GM04503 (cell line): ENCODE measurements at regions not wholly inside any gene's neighbourhood (a gene's known extent, or its start where the extent isn't known, plus 50 kb on each side); places are given as distances from the start of the nearest gene placed in this dataset.
"Not testable (repeated sequence)": the region's sequence is repeated elsewhere in the genome, so short reads cannot be mapped to it uniquely, and the experiment has no call there.

Experiments
- DNase-seq: peaks from one replicate; pipeline ENCODE4 v3.0.0-alpha.2; 2012; ENCODE audit warnings: low read depth

DNA sequence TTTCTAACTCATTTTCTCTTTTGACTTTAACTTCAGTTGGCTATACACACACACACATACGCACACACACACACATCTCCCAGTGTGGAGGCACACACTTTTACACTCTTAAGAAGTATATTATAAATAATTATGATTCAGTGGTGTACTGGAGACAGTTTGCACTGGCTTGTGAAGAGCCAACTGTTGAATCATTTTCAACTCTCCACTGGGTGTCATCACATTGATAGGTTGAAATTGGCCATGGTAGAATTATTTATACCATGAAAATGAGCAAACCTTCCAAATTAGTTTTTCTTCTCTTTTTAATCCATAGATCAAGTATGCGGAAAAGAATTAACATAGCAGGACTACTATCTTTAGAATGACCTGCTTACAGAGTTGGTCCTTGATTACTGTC lies 407.1 kb downstream of the BMP2 start:
- no peak for DNase-seq

DNA sequence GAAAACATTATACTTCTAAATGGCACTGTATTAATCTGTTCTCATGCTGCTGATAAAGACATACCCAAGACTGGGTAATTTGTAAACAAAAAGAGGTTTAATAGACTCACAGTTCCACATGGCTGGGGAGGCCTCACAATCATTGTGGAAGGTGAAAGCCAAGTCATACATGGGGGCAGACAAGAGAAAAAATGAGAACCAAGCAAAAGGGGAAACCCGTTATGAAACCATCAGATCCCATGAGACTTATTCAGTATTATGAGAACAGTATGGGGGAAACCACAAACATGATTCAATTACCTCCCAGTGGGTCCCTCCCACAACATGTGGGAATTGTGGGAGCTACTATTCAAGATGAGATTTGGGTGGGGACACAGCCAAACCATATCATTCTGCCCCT lies 408.3 kb downstream of the BMP2 start:
- not testable (repeated sequence) for DNase-seq

DNA sequence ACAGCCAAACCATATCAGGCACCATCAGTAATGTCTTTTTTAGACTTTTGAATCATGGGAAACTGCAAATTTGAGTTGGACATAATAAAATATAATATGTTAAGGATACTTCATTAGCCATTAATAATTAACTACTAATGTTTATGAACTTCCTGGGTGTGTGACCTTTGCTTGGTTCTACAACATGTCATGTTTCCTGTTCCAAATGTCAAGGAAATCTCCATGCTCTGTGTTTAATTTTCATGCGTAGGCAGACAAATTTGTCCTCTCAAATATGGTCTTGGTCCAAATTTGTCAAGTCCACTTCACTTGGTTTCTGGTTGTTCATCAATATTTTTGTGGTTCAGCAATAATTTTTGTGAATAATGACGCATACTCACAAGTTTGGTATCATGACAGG lies 410.5 kb downstream of the BMP2 start:
- DNase-seq: no peak

DNA sequence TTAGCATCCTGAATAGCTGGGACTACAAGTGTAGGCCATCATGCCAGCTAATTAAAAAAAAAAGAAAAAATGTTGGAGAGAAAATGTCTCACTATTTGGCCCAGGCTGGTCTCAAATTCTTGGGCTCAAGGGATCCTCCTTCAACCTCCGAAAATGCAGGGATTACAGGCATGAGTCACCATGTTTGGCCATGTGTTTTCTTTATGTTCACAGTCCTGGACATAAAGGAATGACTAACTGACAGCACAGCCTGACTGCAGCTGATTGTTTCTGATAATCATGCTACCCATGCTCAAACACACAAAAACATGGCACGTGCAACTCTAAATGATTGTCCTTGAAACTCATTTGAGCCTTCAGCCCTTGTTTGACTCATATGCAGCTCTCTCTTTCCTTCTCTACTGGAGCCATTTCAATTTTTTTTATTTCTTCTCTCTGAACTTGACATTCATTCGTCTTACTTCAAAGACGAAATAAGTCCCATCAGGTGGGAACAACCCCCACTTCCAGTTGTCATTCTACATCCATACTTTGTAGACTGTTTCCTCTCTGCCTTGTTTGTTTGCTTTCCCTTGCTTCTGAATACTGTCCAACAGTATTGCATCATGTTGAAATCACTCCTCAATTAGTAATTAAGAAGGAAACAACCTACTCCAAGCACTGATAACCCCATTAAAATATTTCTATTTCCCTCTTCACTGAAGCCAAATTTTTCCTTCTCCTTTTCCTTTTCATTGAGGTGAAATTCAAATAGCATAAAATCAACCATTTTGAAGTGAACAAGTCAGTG lies 413.0 kb downstream of the BMP2 start:
- DNase-seq: no peak

DNA sequence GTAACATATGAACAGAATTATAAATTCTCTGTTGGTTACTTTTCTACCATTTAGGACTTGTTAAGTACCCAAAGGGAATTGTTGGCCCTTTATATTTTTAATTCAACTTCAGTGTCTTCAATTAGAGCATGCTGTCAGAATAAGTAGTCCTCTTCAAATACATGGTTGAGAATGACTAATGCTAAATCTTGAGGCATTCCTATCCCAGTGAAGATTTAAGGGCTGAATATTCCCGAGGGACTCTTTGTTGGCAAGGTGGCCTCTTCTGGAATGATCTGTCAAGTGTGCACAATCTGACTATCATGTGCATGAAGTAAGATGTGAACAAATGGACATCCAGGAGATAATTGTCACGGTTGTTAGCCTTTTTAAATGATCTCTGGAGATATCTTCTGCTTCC lies 421.7 kb downstream of the BMP2 start:
- no peak for DNase-seq

DNA sequence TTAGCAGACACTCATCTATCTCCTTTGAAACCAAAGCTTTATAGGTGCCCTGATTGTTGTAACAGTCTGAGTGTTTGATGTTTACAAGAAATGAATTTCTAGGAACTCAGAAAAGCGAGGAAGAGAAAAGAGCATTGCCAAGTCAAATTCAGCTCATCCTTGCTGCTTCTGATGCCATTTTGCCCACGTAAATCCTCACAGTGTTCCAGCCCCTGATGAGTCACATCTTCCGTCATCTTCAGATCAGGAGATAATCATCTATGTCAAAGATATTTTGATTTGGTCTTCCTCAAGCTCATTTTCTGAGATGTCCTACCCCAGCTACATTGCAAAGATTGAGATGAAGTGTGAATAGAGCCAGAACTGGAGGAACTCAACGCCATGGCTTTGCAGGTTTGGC lies 426.2 kb downstream of the BMP2 start:
- DNase-seq: no peak

DNA sequence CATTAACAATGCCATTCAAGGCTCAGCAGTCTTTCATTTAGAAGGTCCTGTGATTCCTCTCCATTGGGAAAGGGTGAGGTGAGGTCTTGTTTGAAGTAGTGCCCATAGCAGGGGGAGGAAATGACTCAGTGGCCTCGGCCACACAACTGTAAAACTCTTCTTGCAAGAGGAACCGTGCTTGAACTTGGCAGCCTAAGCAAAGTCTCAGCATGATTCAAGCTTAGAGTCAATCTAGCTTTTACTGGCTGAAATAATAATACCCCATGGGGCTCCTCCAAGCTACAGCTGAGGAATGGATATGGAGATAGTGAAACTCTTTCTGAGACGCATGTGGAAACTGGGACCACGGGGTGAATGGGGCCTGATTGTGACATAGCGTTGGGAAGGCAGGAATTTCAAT lies 428.2 kb downstream of the BMP2 start:
- DNase-seq: no peak

DNA sequence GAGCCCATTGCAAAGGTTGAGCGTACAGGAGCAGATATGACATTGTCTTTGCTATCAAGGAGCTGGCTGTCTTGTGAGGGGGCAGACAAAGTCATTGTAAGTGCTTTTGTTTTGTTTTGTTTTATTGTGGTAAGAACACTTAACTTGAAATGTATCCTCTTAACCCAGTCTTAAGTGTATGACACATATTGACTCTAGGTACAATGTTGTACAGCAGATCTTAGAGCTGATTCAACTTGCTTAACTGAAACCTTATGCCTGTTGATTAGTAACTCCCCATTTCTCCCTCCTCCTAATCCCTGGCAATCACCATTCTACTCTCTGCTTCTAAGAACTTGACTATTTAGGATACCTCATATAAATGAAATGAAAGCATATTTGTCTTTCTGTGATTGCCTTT lies 429.0 kb downstream of the BMP2 start:
- DNase-seq: no peak

DNA sequence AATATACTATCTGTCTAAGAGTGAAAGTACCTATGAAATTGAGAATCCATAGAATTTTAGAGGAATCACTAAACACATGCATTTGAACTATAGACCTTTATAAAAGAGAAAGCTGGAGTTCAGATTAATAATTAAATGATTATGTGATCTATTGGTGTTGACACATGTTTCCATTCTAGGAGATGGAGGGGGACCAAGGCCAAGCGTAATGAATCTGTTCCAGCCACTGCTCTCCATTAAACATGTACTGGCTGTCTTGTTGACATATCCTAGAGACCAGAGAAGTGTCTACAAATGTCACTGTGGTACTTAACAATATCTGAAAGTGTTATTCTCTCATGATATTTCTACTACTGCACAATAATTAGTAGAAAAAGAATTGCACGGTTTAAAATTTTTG lies 432.4 kb downstream of the BMP2 start:
- DNase-seq: no peak

DNA sequence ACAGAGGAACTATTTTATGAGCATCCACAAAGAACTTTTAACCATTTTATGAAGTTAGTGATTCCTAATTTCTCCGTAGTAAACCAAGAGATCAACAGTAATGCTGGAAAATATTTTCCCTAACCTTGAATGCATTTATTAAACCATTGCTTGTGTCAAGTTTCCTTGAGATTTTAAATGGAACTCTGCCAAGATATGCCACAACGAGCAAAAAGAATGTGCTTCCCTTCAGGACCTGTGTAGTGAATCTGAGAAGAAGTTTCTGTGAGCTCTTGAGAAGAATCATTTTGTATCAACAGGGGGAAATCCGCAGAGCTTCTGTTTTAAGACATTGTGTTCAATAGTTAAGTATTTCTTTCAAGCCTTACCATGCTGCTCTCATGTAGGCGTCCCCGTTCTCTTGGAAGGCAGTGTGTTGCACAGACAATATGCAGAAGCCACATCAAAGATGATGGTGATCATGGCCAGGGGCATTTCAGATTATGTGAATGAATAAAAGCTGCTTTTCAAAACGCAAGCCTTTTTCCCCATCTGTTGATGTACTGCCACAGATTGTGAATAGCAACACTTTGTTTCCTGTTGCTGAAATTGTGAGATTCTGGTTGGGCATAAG lies 439.8 kb downstream of the BMP2 start:
- DNase-seq: no peak

DNA sequence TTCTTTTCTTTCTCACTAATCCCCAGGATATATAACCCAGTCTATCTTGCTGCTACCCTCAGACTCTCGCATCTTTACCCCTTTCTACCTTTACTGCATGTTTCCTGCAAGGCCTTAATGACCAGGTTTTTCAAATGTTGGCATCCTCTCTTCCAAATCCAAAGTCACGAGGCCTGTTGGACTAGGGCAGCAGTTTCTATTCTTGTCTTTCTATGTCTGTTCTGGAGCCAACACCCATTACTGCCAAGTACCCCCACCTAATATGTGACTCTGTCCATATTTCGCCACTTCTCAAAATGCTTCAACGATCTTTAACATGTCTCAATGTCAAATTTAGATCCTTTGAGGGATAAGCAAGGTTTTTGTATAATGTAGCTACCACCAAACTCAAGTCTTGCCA lies 443.4 kb downstream of the BMP2 start:
- no peak for DNase-seq

DNA sequence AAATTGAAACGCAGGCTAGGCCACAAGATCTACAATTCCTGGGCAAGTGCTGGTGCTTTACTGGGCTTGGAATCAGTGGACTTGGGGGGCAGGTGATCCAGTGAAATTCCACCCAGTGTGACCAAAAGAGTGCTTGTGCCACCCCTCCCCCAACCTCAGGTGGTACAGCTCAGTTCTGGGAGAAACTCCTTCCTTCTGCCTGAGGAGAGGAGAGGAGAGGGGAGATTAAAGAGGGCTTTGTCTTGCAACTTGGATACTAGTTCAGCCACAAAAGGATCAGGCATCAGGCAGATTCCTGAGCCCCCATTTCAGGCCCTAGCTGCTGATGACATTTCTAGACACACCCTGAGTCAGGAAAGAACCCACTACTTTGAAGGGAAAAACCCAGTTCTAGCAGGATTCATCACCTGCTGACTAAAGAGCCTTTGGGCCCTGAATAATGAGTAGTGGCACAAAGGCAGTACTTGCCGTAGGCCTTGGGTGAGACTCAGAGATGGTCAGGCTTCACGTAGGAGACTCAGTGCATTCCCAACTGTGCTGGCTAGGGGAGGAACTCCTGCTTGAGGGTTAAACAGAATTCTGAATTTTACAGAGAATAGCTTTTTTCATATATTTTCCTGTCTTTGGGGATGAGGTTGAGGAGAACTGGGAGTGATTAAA lies 446.7 kb downstream of the BMP2 start:
- DNase-seq: no peak

DNA sequence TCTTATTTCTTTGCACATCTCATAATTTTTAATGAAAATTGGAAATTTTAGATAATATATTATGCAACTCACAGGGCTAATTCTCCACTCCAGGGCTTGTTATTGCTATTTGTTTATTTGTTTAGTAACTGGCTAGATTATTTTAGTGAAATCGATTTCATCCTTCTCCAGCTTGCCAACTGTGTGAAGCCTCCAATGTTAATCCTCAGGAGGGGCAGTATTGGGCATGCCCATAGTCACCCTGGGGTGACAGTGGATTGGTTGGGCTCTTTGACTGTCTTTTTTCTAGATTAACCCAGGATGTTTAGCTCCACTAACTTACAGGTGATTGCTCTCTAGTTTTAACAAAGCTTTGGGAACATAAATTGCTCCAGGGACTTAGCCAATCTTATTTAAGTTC lies 450.1 kb downstream of the BMP2 start:
- no peak for DNase-seq

DNA sequence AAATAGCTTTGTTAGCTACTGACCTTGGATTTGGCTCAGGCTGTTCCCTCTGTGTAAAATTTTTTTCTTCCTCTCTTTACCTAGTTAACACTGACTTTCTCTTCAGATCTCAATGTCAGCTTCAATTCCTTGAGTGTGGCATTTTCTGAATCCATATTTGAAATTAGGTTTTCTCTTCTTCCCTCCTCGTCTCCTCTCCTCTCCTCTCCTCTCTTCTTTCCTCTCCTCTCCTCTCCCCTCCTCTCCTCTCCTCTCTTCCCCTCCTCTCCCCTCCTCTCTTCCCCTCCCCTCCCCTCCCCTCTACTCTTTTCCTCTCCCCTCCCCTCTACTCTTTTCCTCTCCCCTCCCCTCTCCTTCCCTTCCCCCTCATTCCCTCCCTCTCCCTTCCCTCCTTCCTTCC lies 453.3 kb downstream of the BMP2 start:
- DNase-seq: no peak

DNA sequence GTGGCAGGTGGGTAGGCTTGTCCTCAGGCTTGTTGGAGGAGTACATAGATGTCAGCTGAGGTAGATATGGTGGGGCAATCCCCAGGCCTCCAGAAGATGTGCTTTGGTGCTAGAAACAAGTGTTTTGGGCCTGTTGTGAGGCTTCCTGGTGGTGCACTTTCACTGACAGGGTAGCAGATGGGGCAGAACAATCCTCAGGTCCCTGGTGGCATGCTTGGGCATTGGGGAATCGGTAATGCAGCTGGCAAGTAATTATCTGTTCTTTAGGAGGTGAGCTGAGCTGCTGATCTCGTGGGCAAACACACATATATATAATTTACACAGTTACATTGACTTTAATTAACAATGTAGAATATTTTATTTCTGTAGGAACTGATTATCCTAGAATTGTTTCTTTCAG lies 458.7 kb downstream of the BMP2 start:
- no peak for DNase-seq

DNA sequence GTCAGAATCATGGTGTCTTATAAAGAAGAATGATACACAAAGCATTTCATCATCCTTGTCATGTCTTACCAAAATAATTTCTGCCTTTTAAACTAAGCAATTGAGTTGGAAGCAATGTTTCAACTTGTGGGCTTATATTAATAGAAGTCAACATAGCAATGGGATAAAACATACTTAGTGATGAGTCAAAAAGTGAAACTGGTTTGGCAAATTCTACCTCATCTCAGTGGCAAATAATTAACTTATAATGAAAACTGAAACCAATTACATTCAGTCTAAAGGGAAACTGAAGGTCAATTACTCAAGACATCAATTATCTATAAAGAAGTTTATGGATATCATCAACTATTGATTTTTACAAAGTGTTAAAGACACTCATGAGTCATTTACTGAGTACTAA lies 463.8 kb downstream of the BMP2 start:
- DNase-seq: no peak

DNA sequence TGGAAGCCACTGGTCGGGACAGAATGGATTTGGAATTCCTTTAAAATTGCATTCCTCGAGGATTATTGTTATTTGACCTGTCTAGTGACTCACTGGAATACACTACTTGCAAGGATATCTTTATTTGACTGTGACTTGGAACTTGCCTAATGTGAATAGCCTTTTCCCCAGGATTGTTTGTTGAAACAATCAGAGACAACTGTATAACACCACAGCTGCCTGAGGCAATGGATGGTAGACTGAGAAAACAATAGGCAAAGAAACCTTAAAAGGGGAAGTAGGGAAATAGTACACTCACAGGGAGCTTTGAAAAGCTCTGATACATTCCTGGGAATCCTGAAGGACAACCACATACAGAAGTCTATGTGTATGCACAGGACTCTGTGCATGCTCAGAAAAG lies 465.3 kb downstream of the BMP2 start:
- no peak for DNase-seq

DNA sequence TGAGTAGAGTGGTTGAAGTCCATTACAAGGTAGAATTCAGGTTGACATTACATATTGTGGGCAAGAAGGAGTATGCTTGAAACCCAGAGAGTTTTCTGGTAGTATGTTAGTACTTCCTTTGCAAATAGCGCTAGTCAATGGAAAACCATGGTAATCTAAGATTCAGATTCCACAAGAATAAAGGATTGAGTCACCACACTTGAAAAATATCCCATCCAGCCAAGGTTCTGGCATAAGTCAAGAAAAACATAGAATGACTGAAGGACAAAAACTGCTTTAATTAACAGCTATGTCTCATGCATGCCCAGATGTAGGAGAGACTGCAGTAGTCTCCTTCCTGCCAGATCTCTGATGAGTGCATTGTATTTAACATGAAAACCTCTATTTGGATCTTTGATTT lies 469.8 kb downstream of the BMP2 start:
- no peak for DNase-seq

DNA sequence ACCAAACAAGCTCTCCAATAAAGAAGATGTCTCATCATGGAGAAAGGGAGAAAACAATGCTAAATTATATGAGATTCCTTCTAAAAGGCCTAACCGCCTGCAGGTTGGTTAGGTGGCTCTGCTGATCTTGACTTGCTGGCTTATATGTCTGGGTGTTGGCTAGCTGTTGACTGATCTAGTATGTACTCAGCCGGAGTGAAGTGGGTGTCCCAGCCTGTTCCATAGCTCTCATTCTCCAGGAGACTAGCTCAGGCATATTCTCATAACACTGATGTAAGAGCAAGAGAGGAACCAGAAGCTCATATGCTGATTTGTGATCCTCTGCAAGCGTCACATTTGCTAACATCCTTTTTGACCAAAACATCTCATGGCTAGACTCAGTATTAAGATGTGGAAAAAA lies 473.0 kb downstream of the BMP2 start:
- DNase-seq: no peak

DNA sequence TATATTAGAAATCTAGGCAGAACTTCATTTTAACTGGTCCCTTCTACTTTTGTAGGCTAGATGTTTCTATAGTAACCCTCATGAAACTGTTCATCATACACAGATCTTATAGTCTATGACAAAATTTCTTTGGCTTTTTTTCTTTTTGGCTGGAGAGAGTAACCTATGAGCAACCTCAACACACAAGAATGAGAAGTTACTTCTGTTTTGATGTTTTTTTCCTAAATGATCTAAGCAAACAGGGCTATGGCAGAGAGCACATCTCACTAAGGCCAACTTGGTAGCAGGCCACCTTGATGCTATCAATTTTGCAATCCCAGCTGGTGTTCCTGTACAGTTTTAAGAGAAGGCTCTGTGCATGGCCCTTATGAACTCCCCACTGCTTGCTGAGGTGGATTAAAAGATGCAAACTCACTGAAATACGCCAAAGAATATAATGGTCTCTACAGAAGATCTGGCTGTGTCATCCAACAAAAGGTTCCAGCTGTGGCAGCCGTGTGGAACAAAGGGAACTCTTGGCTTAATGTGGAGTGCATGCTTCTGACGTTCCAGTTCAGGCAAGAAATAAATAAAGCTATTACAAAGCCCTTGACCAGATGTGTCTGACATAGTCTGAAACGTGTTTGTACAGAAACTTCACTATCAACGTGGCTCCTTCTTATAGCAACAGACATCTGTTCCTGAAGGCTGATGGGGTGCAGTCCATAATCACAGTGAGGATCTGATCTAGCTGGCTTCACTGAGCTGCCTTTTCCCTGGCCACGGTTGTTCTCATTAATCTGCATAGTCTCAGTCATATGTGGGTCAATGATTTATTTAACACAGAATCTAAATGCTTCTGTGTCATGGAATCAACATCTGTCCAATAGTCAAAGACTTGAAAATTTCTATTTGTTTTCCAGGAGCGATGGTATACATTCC lies 481.1 kb downstream of the BMP2 start:
- no peak for DNase-seq

DNA sequence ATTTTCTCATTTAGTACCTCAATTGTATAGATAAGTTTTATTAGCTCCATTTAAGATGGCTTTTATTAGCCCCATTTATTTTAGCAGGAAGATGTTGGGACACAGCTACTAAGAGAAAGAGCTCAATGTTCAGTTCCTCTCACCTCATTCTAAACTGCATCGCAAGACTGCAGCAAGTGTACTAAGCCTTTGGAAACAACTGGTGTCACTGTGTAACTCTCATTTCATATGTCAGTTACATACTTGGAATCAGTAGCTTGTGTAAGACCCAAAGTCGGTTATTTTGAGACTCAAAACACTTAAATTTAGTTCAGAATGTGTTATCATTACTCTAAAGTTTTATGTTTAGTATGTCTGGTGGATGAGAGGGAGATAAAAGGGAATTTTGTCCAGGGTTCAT lies 482.9 kb downstream of the BMP2 start:
- no peak for DNase-seq

DNA sequence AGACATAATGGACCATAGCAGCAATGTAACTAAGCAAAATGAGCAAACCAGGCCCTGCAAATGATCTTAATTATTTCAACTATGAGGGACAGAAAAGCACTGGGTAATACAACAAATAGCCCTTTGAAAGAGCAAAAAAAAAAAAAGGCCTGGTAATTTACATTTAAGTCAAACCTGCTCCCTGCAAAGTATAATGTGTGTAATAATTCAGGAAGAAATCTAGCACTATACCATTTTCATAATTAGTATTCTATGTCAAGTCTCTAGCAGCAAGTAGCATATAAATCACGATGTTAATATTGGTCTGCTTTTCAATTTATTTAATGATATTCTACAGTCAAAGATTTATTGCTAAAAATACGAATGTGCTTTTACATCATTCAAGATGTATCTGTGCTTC lies 489.6 kb downstream of the BMP2 start:
- no peak for DNase-seq
